ENCODE measurements at regions not wholly inside any gene's neighbourhood (a gene's known extent, or its start where the extent isn't known, plus 50 kb on each side); places are given as distances from the start of the nearest gene placed in this dataset.

DNA sequence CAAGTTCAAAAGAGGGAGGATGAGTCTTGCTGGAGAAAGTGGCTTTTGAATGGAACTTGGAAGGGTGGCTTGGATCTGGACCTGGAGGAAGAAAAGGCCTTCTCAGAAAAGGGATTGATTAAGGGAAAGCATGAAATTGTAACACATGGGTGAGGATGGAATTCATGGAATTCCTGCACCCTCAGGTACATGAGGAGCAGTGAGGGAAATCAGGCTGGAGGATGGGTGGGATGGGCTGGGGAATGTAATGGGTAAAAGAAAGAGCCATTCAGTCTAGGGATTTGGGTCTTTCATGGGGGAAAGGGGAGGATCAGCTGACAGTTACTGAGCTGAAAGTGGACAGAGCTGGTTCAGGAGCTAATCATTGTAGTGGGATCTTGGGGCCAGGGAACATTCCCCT lies 51.2 kb upstream of the HAAO start:
- TF ChIP-seq, protein P1, sequence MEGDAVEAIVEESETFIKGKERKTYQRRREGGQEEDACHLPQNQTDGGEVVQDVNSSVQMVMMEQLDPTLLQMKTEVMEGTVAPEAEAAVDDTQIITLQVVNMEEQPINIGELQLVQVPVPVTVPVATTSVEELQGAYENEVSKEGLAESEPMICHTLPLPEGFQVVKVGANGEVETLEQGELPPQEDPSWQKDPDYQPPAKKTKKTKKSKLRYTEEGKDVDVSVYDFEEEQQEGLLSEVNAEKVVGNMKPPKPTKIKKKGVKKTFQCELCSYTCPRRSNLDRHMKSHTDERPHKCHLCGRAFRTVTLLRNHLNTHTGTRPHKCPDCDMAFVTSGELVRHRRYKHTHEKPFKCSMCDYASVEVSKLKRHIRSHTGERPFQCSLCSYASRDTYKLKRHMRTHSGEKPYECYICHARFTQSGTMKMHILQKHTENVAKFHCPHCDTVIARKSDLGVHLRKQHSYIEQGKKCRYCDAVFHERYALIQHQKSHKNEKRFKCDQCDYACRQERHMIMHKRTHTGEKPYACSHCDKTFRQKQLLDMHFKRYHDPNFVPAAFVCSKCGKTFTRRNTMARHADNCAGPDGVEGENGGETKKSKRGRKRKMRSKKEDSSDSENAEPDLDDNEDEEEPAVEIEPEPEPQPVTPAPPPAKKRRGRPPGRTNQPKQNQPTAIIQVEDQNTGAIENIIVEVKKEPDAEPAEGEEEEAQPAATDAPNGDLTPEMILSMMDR (IDR thresholded peaks at IDR 0.05; ENCODE audit: insufficient read depth, low read length) = no peak
- no peak for TF ChIP-seq SPI1 (IDR thresholded peaks at IDR 0.05; ENCODE audit: borderline replicate concordance, low read depth)
- TF ChIP-seq, protein P2, sequence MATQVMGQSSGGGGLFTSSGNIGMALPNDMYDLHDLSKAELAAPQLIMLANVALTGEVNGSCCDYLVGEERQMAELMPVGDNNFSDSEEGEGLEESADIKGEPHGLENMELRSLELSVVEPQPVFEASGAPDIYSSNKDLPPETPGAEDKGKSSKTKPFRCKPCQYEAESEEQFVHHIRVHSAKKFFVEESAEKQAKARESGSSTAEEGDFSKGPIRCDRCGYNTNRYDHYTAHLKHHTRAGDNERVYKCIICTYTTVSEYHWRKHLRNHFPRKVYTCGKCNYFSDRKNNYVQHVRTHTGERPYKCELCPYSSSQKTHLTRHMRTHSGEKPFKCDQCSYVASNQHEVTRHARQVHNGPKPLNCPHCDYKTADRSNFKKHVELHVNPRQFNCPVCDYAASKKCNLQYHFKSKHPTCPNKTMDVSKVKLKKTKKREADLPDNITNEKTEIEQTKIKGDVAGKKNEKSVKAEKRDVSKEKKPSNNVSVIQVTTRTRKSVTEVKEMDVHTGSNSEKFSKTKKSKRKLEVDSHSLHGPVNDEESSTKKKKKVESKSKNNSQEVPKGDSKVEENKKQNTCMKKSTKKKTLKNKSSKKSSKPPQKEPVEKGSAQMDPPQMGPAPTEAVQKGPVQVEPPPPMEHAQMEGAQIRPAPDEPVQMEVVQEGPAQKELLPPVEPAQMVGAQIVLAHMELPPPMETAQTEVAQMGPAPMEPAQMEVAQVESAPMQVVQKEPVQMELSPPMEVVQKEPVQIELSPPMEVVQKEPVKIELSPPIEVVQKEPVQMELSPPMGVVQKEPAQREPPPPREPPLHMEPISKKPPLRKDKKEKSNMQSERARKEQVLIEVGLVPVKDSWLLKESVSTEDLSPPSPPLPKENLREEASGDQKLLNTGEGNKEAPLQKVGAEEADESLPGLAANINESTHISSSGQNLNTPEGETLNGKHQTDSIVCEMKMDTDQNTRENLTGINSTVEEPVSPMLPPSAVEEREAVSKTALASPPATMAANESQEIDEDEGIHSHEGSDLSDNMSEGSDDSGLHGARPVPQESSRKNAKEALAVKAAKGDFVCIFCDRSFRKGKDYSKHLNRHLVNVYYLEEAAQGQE (IDR thresholded peaks at IDR 0.05; ENCODE audit: insufficient replicate concordance, low read depth) = no peak
